Endothelial cell (in vitro differentiated cells): ENCODE measurements at regions not wholly inside any gene's neighbourhood (a gene's known extent, or its start where the extent isn't known, plus 50 kb on each side); places are given as distances from the start of the nearest gene placed in this dataset.
"Not testable (repeated sequence)": the region's sequence is repeated elsewhere in the genome, so short reads cannot be mapped to it uniquely, and the experiment has no call there.

Source experiments
- DNase-seq: peaks from one replicate; pipeline ENCODE4 v3.0.0; 2021; ENCODE audit warnings: low spot score
- H3K27ac Mint-ChIP-seq: one replicate; pipeline ENCODE4 v1.8.0; 2021; ENCODE audit warnings: mixed read lengths, inconsistent platforms; ENCODE audit not compliant: unreplicated experiment
- H3K27me3 Mint-ChIP-seq: one replicate; pipeline ENCODE4 v1.8.0; 2021; ENCODE audit warnings: mild to moderate bottlenecking, moderate library complexity, mixed read lengths, inconsistent platforms; ENCODE audit not compliant: unreplicated experiment
- H3K36me3 Mint-ChIP-seq: one replicate; pipeline ENCODE4 v1.8.0; 2021; ENCODE audit warnings: mild to moderate bottlenecking, low read depth, mixed read lengths, inconsistent platforms; ENCODE audit not compliant: unreplicated experiment
- H3K4me1 Mint-ChIP-seq: one replicate; pipeline ENCODE4 v1.8.0; 2021; ENCODE audit warnings: mild to moderate bottlenecking, mixed read lengths, inconsistent platforms; ENCODE audit not compliant: unreplicated experiment
- H3K4me3 Mint-ChIP-seq: one replicate; pipeline ENCODE4 v1.8.0; 2021; ENCODE audit warnings: mild to moderate bottlenecking, mixed read lengths, inconsistent platforms; ENCODE audit not compliant: unreplicated experiment
- H3K9me3 Mint-ChIP-seq: one replicate; pipeline ENCODE4 v1.8.0; 2021; ENCODE audit warnings: mixed read lengths, inconsistent platforms; ENCODE audit not compliant: unreplicated experiment
- TF ChIP-seq, protein P1 (sequence below): fragments of 200-600 bp; sonication (generic); IDR thresholded peaks from one replicate; pipeline ENCODE4 v1.5.0; 2021; ENCODE audit warnings: antibody characterized with exemption; ENCODE audit not compliant: unreplicated experiment

DNA sequence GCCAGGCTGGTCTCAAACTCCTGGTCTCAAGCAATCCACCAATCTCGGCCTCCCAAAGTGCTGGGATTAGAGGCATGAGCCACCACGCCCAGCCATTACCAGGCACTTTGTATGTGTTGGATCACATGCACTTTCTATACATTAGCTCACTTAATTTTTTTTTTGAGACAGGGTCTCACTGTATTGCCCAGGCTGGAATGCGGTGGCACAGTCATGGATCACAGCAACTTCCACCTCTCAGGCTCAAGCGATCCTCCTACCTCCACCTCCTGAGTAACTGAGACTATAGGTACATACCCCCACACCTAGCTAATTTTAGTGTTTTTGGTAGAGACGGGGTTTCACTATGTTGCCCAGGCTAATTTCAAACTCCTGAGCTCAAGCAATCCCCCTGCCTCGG is 203.0 kb upstream of the MYL2 start:
- Mint-ChIP-seq H3K9me3 (no peaks in the 10 kb centered on the region), H3K4me3 (no peak overlapping the region), H3K36me3 (no peaks in the 10 kb centered on the region), H3K4me1 (peaks cover 2% of the 10 kb centered on the region), H3K27ac (no peak overlapping the region), H3K27me3 (no peaks in the 10 kb centered on the region)
- no peak for DNase-seq
- TF ChIP-seq, protein P1, sequence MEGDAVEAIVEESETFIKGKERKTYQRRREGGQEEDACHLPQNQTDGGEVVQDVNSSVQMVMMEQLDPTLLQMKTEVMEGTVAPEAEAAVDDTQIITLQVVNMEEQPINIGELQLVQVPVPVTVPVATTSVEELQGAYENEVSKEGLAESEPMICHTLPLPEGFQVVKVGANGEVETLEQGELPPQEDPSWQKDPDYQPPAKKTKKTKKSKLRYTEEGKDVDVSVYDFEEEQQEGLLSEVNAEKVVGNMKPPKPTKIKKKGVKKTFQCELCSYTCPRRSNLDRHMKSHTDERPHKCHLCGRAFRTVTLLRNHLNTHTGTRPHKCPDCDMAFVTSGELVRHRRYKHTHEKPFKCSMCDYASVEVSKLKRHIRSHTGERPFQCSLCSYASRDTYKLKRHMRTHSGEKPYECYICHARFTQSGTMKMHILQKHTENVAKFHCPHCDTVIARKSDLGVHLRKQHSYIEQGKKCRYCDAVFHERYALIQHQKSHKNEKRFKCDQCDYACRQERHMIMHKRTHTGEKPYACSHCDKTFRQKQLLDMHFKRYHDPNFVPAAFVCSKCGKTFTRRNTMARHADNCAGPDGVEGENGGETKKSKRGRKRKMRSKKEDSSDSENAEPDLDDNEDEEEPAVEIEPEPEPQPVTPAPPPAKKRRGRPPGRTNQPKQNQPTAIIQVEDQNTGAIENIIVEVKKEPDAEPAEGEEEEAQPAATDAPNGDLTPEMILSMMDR = no peak

DNA sequence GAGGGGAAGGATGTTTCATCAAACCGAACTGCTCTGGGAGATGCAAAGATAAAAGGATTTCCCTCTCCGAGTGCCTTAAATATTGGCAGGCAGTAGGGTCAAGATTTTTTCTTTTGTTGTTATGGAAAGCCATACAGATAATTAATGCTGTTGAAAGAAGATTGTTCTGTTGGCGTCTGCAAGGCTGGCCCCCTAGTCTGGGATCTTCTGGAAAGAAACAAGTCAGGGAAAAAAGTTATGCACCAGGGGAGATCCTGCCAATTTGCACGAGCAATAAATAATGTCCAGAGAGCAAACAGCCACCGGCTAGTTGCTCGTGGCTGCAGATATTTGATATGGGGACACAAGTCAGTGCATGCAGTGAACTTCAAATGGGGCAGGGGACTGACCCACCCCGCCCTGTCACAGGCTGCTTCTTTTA is 202.1 kb upstream of the MYL2 start:
- Mint-ChIP-seq H3K36me3 (no peaks in the 10 kb centered on the region), H3K27ac (no peak overlapping the region), H3K9me3 (no peaks in the 10 kb centered on the region), H3K4me3 (no peak overlapping the region), H3K27me3 (no peaks in the 10 kb centered on the region), H3K4me1 (peaks cover 2% of the 10 kb centered on the region)
- no peak for DNase-seq
- TF ChIP-seq, protein P1 = no peak

DNA sequence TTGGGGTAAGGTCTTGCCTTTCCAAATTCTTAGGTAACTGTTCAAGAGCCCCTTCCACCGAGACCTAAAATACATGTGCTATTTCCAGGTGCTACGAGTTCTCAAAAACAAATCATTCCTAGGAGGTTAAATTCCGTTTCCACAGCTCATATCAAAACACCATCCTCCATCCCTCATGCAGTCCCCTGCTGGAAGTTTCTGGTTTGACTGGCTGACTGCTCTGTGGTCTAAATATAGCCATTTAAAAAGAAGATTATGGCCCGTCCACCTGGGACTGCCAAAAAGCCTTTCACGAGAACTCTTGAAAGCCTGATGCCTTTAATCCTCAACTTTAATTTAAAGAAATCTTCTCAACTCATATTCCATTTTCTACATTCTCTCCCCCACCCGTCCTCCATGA is 201.5 kb upstream of the MYL2 start:
- TF ChIP-seq, protein P1 = no peak
- no peak for DNase-seq
- no peaks in the 10 kb centered on the region for H3K27me3 Mint-ChIP-seq
- H3K4me1 Mint-ChIP-seq = peaks cover 2% of the 10 kb centered on the region
- no peaks in the 10 kb centered on the region for H3K36me3 Mint-ChIP-seq
- no peak overlapping the region for H3K4me3 Mint-ChIP-seq
- H3K27ac Mint-ChIP-seq = no peak overlapping the region
- H3K9me3 Mint-ChIP-seq = no peaks in the 10 kb centered on the region

DNA sequence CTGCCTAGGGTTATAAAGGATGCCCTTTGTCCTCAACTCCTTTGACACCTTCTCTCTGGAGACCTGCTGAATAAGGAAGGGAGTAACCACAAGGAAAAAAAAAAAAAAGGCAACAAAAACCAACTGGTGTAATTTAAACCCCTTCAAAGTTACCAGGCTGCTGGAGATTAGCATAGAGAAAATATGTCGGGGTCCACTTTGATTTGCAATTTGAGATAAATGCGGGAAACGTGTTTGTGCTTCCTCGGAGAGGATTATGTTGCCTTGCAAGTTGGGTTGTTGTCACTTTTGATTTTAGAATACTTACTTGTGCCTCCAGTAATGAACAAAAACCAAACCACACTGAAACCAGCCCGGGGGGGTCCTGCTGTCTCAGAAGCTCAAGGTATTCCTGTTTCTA is 200.2 kb upstream of the MYL2 start:
- Mint-ChIP-seq H3K4me3 (no peak overlapping the region), H3K27ac (no peak overlapping the region), H3K27me3 (no peaks in the 10 kb centered on the region), H3K36me3 (no peaks in the 10 kb centered on the region), H3K4me1 (peaks cover 2% of the 10 kb centered on the region), H3K9me3 (no peaks in the 10 kb centered on the region)
- TF ChIP-seq, protein P1 = no peak
- no peak for DNase-seq

DNA sequence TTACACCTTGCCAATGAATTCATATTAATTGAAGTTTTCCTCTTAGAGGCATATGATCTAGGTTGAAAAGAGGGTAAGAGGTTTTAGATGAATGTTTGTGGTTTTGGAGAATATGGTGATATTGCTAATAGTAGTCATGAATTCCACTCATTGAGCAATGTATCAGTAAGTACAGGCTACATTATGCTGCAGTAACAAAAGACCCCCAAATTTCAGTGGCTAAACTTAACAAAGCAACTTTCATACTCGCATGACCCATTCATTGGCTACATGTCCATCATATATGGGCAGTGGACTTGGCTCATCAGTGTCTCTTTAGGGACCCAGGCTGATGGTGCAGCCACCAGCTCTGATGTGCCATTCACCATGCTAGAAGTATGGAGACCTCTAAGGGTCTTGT is 196.6 kb upstream of the MYL2 start:
- DNase-seq = no peak
- no peaks in the 10 kb centered on the region for H3K27me3 Mint-ChIP-seq
- no peak overlapping the region for H3K27ac Mint-ChIP-seq
- H3K4me3 Mint-ChIP-seq = no peak overlapping the region
- H3K36me3 Mint-ChIP-seq = no peaks in the 10 kb centered on the region
- TF ChIP-seq, protein P1 = no peak
- no peaks in the 10 kb centered on the region for H3K9me3 Mint-ChIP-seq
- no peaks in the 10 kb centered on the region for H3K4me1 Mint-ChIP-seq

DNA sequence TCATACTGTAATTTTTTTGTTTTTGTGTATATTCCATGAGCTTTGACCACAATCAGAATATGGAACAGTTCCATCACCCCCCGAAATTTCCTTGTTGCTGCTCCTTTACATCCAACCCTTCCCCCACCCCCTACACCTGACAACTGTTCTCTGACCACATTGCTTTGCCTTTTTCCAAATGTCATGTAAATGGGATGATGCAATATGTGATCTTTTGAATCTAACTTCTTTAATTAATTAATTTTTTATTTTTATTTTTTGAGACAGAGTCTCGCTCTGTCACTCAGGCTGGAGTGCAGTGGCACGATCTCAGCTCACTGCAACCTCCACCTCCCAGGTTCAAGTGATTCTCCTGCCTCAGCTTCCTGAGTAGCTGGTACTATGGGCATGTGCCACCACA is 192.9 kb upstream of the MYL2 start:
- H3K27ac Mint-ChIP-seq, DNase-seq, H3K4me1 Mint-ChIP-seq, H3K36me3 Mint-ChIP-seq, H3K27me3 Mint-ChIP-seq, H3K9me3 Mint-ChIP-seq, H3K4me3 Mint-ChIP-seq: not testable (repeated sequence)
